ENCODE measurements at regions not wholly inside any gene's neighbourhood (a gene's known extent, or its start where the extent isn't known, plus 50 kb on each side); places are given as distances from the start of the nearest gene placed in this dataset.
"Not testable (repeated sequence)": the region's sequence is repeated elsewhere in the genome, so short reads cannot be mapped to it uniquely, and the experiment has no call there.

DNA sequence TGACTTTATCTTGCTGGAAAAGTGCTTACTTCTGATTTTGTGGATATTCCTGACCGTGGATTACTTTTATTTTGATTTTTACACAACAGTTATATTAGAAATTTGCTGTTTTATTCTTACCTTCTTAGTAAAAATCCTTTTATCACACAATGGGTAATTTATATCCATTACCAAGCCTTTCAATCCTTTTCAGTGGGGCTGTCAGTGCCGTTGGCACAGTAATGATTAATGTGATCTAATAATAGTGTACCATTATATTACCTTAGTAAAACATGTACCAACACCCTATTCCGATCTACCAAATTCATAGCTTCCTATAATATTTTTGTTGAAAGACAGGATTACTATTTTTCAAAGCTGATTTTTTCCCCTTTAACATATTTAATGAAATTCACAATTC is 87.3 kb upstream of the ZNF536 start:
- TF ChIP-seq, protein P1, sequence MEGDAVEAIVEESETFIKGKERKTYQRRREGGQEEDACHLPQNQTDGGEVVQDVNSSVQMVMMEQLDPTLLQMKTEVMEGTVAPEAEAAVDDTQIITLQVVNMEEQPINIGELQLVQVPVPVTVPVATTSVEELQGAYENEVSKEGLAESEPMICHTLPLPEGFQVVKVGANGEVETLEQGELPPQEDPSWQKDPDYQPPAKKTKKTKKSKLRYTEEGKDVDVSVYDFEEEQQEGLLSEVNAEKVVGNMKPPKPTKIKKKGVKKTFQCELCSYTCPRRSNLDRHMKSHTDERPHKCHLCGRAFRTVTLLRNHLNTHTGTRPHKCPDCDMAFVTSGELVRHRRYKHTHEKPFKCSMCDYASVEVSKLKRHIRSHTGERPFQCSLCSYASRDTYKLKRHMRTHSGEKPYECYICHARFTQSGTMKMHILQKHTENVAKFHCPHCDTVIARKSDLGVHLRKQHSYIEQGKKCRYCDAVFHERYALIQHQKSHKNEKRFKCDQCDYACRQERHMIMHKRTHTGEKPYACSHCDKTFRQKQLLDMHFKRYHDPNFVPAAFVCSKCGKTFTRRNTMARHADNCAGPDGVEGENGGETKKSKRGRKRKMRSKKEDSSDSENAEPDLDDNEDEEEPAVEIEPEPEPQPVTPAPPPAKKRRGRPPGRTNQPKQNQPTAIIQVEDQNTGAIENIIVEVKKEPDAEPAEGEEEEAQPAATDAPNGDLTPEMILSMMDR (IDR thresholded peaks at IDR 0.05): no peak
- TF ChIP-seq ZFX (IDR thresholded peaks at IDR 0.05; ENCODE audit: borderline replicate concordance): no peak

GRCh38 chr19:30286378-30286777 is 85.8 kb upstream of the ZNF536 start:
- TF ChIP-seq, protein P1 (IDR thresholded peaks at IDR 0.05): no peak
- TF ChIP-seq ZFX (IDR thresholded peaks at IDR 0.05; ENCODE audit: borderline replicate concordance): no peak
- no peak overlapping the region for H3K27ac ChIP-seq

More for the DNA sequence above, 87.3 kb upstream of the ZNF536 start:
- H3K27ac ChIP-seq: no peak overlapping the region

- no peak overlapping the region for H3K27ac ChIP-seq
- TF ChIP-seq ZFX (IDR thresholded peaks at IDR 0.05; ENCODE audit: borderline replicate concordance): no peak
- TF ChIP-seq, protein P1 (IDR thresholded peaks at IDR 0.05): no peak
Observed at GRCh38 chr19:30287259-30287658, 84.9 kb upstream of the ZNF536 start.

DNA sequence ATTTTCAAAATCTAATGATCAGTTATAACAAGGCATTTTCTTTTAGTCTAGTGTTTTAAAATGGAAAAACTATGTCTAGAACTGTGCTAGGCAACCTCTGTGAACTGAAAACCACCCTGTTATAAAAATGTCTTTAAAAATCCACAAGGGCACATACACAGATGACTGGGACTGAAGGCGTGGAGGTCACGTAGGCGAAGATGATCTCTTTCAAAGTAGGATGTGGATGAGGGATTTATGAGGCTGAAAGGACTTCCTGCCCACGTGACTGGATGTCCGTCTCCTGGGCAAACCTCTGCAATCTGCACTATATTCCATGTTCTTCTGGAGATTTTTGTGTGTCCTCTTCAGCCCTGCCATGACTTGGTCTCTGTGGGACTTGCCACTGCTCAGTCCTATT is 84.2 kb upstream of the ZNF536 start:
- H3K27ac ChIP-seq: no peak overlapping the region
- TF ChIP-seq, protein P1 (IDR thresholded peaks at IDR 0.05): no peak
- TF ChIP-seq ZFX (IDR thresholded peaks at IDR 0.05; ENCODE audit: borderline replicate concordance): no peak

GRCh38 chr19:30288911-30289310 is 83.3 kb upstream of the ZNF536 start:
- H3K27ac ChIP-seq: no peak overlapping the region
- TF ChIP-seq ZFX (IDR thresholded peaks at IDR 0.05; ENCODE audit: borderline replicate concordance): no peak
- TF ChIP-seq, protein P1 (IDR thresholded peaks at IDR 0.05): no peak

DNA sequence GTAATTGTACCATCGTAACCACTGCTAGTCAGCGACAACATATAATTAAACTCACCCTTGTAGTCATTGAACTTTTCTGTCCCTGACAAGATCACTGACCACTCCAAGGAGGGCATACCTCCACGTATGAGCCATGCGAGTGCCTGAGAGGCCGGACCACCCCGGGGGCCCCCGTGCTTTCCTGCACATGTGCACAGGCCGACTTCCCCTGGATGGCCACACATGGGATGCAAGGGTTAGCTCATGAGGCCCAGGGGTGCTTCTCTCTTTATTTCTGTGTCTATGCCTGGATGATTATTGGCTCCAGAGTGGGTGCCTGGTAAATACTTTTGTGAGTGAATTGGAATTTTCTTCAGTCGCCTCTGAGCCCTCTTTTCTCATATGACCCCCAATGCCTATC is 82.8 kb upstream of the ZNF536 start:
- no peak overlapping the region for H3K27ac ChIP-seq
- TF ChIP-seq, protein P1 (IDR thresholded peaks at IDR 0.05): no peak
- TF ChIP-seq ZFX (IDR thresholded peaks at IDR 0.05; ENCODE audit: borderline replicate concordance): no peak

DNA sequence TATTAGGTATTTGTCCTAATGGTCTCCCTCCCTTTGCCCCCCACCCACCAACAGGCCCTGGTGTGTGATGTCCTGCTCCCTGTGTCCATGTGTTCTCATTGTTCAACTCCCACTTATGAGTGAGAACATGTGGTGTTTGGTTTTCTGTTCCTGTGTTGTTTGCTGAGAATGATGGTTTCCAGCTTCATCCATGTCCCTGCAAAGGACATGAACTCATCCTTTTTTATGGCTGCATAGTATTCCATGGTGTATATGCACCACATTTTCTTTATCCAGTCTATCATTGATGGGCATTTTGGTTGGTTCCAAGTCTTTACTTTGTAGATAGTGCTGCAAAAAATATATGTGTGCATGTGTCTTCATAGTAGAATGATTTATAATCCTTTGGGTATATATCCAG is 81.4 kb upstream of the ZNF536 start:
- H3K27ac ChIP-seq: not testable (repeated sequence)

- TF ChIP-seq ZFX (IDR thresholded peaks at IDR 0.05; ENCODE audit: borderline replicate concordance): no peak
- TF ChIP-seq, protein P1 (IDR thresholded peaks at IDR 0.05): no peak
- H3K27ac ChIP-seq: no peak overlapping the region
Observed at GRCh38 chr19:30293051-30293785, 79.0 kb upstream of the ZNF536 start.
